ENCODE measurements at regions not wholly inside any gene's neighbourhood (a gene's known extent, or its start where the extent isn't known, plus 50 kb on each side); places are given as distances from the start of the nearest gene placed in this dataset.

DNA sequence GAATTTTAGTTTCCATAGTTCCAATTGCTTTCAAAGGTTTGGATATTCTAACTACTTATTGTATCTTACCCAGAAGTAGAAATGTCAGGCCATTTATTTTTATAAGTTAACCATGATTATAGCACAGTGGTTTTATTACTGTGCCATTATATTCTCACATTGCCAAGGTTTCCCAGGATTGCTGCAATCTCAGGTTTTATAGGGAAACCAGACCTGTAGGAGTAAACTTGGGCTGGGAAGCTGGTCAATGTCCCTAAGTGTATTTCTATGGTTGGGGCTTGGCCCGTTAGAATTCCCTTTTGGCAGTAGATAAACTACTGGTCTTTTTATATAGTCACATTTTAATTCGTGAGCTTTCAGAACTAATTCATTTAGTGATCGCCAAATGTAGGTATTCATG is 396.6 kb upstream of the KCNN2 start:
- peaks cover 0 to 25% (median 18%) of the 10 kb centered on the region in 8 donors for H3K9me3 ChIP-seq
- H3K4me1 ChIP-seq = no peaks in the 10 kb centered on the region
- TF ChIP-seq, protein P1, sequence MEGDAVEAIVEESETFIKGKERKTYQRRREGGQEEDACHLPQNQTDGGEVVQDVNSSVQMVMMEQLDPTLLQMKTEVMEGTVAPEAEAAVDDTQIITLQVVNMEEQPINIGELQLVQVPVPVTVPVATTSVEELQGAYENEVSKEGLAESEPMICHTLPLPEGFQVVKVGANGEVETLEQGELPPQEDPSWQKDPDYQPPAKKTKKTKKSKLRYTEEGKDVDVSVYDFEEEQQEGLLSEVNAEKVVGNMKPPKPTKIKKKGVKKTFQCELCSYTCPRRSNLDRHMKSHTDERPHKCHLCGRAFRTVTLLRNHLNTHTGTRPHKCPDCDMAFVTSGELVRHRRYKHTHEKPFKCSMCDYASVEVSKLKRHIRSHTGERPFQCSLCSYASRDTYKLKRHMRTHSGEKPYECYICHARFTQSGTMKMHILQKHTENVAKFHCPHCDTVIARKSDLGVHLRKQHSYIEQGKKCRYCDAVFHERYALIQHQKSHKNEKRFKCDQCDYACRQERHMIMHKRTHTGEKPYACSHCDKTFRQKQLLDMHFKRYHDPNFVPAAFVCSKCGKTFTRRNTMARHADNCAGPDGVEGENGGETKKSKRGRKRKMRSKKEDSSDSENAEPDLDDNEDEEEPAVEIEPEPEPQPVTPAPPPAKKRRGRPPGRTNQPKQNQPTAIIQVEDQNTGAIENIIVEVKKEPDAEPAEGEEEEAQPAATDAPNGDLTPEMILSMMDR (IDR thresholded peaks at IDR 0.05 in 8 of 11, conservative IDR thresholded peaks at IDR 0.05 in 3 of 11) = no peak
- TF ChIP-seq POLR2A (IDR thresholded peaks at IDR 0.05) (no peak), POLR2AphosphoS5 (IDR thresholded peaks at IDR 0.05) (no peak)
- no peak for DNase-seq
- intact Hi-C loops (cut with DNase I; ENCODE audit: low total_unique reads) = no loop called here
- H3K36me3 ChIP-seq = no peaks in the 10 kb centered on the region
- no peak overlapping the region for H3K27ac ChIP-seq
- H3K27me3 ChIP-seq (replicated peaks in 1 of 7) = no peaks in the 10 kb centered on the region
- WGBS, 5 donors = 89 to 93% (median 90%) methylated on average over 3 of the region's 3 CpGs
- no peak overlapping the region for H3K4me3 ChIP-seq

DNA sequence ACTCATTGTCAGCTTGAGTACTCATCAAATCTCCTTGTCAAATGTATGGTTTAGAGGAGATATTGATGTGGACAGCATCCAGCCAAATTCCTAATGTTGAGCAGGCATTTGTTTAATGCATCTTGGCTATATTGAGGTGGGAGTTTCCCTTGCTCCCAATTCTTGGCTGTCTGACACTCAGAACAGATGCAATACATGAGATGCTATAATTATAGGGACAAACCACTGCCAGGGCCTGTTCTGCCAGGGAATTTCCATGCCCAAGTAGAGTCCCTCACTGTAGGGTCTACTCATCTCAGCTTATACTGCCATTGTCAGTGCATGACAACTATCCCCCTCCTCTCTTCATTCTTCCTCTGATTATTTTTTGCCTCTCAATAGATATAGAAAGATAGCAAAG is 392.0 kb upstream of the KCNN2 start:
- Histone ChIP-seq H3K27ac (no peak overlapping the region), H3K4me3 (no peak overlapping the region), H3K27me3 (replicated peaks in 1 of 7) (no peaks in the 10 kb centered on the region), H3K9me3 (peaks cover 0 to 6% (median under 1%) of the 10 kb centered on the region in 8 donors), H3K36me3 (no peaks in the 10 kb centered on the region), H3K4me1 (no peaks in the 10 kb centered on the region)
- intact Hi-C loops (cut with DNase I; ENCODE audit: low total_unique reads) = no loop called here
- TF ChIP-seq, protein P1 (IDR thresholded peaks at IDR 0.05 in 8 of 11, conservative IDR thresholded peaks at IDR 0.05 in 3 of 11) = no peak
- no peak for TF ChIP-seq POLR2A (IDR thresholded peaks at IDR 0.05)
- no peak for TF ChIP-seq POLR2AphosphoS5 (IDR thresholded peaks at IDR 0.05)
- no peak for DNase-seq

DNA sequence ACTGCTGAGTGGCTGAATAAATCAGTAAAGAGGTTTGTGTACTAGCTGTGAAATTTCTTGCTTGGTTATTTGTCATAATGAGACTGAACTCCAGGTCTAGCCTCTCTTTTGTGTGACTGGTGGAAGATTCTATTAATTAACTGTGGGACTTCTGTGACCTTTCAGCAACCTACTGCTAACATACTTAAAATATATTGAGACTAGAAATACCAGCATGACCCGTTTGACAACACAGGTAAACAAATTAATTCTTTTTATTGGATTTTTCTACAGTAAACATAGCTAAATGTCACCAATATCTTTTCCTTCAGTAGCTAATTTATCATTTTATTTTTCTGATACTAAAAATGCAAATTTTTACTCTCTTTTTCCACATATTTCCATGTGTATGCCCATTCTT is 390.4 kb upstream of the KCNN2 start:
- Histone ChIP-seq H3K4me3 (no peak overlapping the region), H3K27me3 (replicated peaks in 1 of 7) (no peaks in the 10 kb centered on the region), H3K4me1 (no peaks in the 10 kb centered on the region), H3K36me3 (no peaks in the 10 kb centered on the region), H3K9me3 (no peaks in the 10 kb centered on the region), H3K27ac (no peak overlapping the region)
- intact Hi-C loops (cut with DNase I; ENCODE audit: low total_unique reads) = no loop called here
- no peak for TF ChIP-seq POLR2A (IDR thresholded peaks at IDR 0.05)
- TF ChIP-seq, protein P1 (IDR thresholded peaks at IDR 0.05 in 8 of 11, conservative IDR thresholded peaks at IDR 0.05 in 3 of 11) = no peak
- no peak for TF ChIP-seq POLR2AphosphoS5 (IDR thresholded peaks at IDR 0.05)
- 46 to 71% (median 54%) methylated on average over 1 of the region's 1 CpG for WGBS, 5 donors
- no peak for DNase-seq

DNA sequence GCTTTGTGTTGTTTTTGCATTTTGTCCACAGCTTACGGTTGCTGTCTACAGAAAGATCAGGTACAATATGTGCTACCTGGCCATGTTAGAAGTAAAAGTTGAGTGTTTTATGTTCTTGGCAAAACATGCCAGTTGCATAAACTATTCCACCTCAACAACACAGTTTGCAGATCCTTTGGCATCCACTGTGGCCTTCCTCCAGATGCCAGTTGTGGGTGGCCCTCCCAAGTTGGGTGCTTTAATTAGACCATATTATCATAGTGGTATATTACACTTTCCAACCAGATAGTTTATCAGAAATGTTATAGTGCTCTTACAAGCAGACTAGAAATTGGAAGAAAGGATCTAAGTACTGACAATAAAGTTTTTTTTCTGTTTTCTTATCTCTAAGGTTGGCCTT is 386.9 kb upstream of the KCNN2 start:
- WGBS, 5 donors = 87 to 100% (median 93%) methylated on average over 1 of the region's 1 CpG
- no peaks in the 10 kb centered on the region for H3K4me1 ChIP-seq
- no peak overlapping the region for H3K27ac ChIP-seq
- H3K9me3 ChIP-seq = peaks cover 0 to 7% (median 0%) of the 10 kb centered on the region in 8 donors
- no peak overlapping the region for H3K4me3 ChIP-seq
- H3K27me3 ChIP-seq (replicated peaks in 1 of 7) = no peaks in the 10 kb centered on the region
- no peak for DNase-seq
- no peak for TF ChIP-seq POLR2AphosphoS5 (IDR thresholded peaks at IDR 0.05)
- TF ChIP-seq POLR2A (IDR thresholded peaks at IDR 0.05) = no peak
- TF ChIP-seq, protein P1 (IDR thresholded peaks at IDR 0.05 in 8 of 11, conservative IDR thresholded peaks at IDR 0.05 in 3 of 11) = no peak
- no peaks in the 10 kb centered on the region for H3K36me3 ChIP-seq
- intact Hi-C loops (cut with DNase I; ENCODE audit: low total_unique reads) = no loop called here
